IgD-negative memory B cell (primary cell): ENCODE measurements at regions not wholly inside any gene's neighbourhood (a gene's known extent, or its start where the extent isn't known, plus 50 kb on each side); places are given as distances from the start of the nearest gene placed in this dataset.
A peak's percentile ranks its signal among the peaks of the same experiment; 100 is the strongest.

ENCODE experiments used
- H3K27ac Mint-ChIP-seq, 3 donors: one replicate each; pipeline ENCODE4 v1.8.0; 2020 to 2022; ENCODE audit warnings: mild to moderate bottlenecking in 3 of 3, mixed read lengths in 3 of 3, moderate library complexity in 1 of 3
- H3K27me3 Mint-ChIP-seq: one replicate; pipeline ENCODE4 v1.8.0; 2021; ENCODE audit warnings: mixed read lengths
- H3K36me3 Mint-ChIP-seq: one replicate; pipeline ENCODE4 v1.8.0; 2020; ENCODE audit warnings: mild to moderate bottlenecking, mixed read lengths
- H3K4me1 Mint-ChIP-seq, 3 donors: one replicate each; pipeline ENCODE4 v1.8.0; 2020 to 2022; ENCODE audit warnings: mixed read lengths in 3 of 3, mild to moderate bottlenecking in 1 of 3
- H3K4me3 Mint-ChIP-seq, 4 donors: one replicate each; pipeline ENCODE4 v1.8.0; 2020 to 2022; ENCODE audit warnings: mild to moderate bottlenecking in 4 of 4, mixed read lengths in 4 of 4, moderate library complexity in 3 of 4
- H3K9me3 Mint-ChIP-seq, 3 donors: one replicate each; pipeline ENCODE4 v1.8.0; 2020 to 2021; ENCODE audit warnings: mixed read lengths in 3 of 3, mild to moderate bottlenecking in 1 of 3

GRCh38 chr2:136062066-136062837 is 55.7 kb downstream of the CXCR4 start:
- Mint-ChIP-seq H3K27me3 (no peaks in the 10 kb centered on the region), H3K27ac (no peak overlapping the region), H3K4me3 (no peak overlapping the region), H3K36me3 (no peaks in the 10 kb centered on the region), H3K9me3 (peaks cover 0 to 2% (median 0%) of the 10 kb centered on the region in 3 donors), H3K4me1 (peaks cover 17 to 41% (median 28%) of the 10 kb centered on the region in 3 donors)

DNA sequence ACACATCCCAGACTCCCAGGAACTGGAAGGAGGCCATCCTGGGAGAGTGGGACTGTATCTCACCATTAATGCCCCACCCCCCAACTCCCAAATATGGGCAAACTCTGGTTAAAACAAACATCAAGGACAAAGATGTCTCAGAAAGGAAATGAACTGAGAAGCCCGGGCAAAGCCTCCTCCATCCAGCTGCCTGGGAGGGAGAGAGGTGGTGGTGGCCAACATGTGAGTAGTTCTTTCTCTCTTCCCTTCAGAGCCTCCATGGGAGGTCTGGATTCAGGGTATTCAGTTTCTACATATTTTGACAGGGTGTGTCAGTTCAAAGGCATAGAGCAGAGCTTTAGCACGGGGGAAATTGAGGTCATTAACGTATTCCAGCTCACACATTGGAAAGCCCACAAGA is 57.5 kb downstream of the CXCR4 start:
- Mint-ChIP-seq H3K4me1 (peaks cover 31 to 58% (median 44%) of the 10 kb centered on the region in 3 donors), H3K27ac (peak overlapping the region in 1 of 3 donors; percentile 53), H3K27me3 (no peaks in the 10 kb centered on the region), H3K4me3 (no peak overlapping the region), H3K9me3 (peaks cover 0 to 2% (median 0%) of the 10 kb centered on the region in 3 donors), H3K36me3 (no peaks in the 10 kb centered on the region)

DNA sequence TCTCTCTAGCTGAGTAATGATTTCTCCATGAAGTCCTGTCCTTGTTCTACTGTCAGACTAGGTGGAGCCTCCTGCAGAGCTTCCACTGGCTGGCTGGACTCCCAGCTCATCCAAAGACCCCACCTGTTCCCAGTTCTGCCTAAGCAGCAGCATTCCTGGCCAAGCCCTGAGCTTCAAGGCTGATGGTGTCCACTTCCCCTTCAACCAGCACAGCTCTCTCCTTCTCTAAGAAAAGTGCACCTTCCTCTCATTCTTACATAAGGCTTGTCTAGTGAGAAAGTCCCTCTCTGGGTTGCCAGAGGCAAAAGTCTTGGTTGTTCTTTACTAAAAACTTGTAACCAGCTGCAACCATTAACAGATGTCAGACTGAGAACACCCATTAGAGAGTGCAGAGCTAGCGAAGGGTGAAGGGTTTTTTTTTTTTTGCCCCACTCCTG is 58.9 kb downstream of the CXCR4 start:
- peaks cover 31 to 60% (median 44%) of the 10 kb centered on the region in 3 donors for H3K4me1 Mint-ChIP-seq
- no peak overlapping the region for H3K4me3 Mint-ChIP-seq
- H3K36me3 Mint-ChIP-seq: no peaks in the 10 kb centered on the region

GRCh38 chr2:136058262-136058661 is 59.7 kb downstream of the CXCR4 start:
- no peak overlapping the region for H3K27ac Mint-ChIP-seq
- no peaks in the 10 kb centered on the region for H3K36me3 Mint-ChIP-seq
- H3K9me3 Mint-ChIP-seq: peaks cover 0 to 2% (median 0%) of the 10 kb centered on the region in 3 donors
- peak overlapping the region in 1 of 4 donors; percentile 91 for H3K4me3 Mint-ChIP-seq
- H3K27me3 Mint-ChIP-seq: no peaks in the 10 kb centered on the region
- H3K4me1 Mint-ChIP-seq: peaks cover 28 to 60% (median 41%) of the 10 kb centered on the region in 3 donors

More for the DNA sequence above, 58.9 kb downstream of the CXCR4 start:
- Mint-ChIP-seq H3K27me3 (no peaks in the 10 kb centered on the region), H3K27ac (peak overlapping the region in 1 of 3 donors; percentile 52), H3K9me3 (peaks cover 0 to 2% (median 0%) of the 10 kb centered on the region in 3 donors)

DNA sequence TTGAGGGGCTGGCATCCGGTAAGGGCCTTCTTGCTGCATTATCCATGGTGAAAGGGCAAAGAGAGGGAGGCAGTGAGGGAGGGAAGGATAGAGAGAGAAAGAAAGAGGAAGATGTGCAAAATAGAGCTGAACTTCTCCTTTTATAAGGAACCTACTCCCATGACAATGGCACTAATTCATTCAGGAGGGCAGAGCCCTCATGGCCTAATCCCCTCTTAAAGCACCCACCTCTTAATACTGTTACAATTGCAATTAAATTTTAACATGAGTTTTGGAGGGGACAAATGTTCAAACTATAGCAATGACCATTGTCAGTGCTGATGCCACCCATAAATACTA is 60.2 kb downstream of the CXCR4 start:
- H3K36me3 Mint-ChIP-seq: no peaks in the 10 kb centered on the region
- peak overlapping the region in 1 of 3 donors; percentile 21 for H3K27ac Mint-ChIP-seq
- peak overlapping the region in 2 of 4 donors; percentile 1 to 91 for H3K4me3 Mint-ChIP-seq
- peaks cover 0 to 2% (median 0%) of the 10 kb centered on the region in 3 donors for H3K9me3 Mint-ChIP-seq
- peaks cover 30 to 62% (median 43%) of the 10 kb centered on the region in 3 donors for H3K4me1 Mint-ChIP-seq
- H3K27me3 Mint-ChIP-seq: no peaks in the 10 kb centered on the region

DNA sequence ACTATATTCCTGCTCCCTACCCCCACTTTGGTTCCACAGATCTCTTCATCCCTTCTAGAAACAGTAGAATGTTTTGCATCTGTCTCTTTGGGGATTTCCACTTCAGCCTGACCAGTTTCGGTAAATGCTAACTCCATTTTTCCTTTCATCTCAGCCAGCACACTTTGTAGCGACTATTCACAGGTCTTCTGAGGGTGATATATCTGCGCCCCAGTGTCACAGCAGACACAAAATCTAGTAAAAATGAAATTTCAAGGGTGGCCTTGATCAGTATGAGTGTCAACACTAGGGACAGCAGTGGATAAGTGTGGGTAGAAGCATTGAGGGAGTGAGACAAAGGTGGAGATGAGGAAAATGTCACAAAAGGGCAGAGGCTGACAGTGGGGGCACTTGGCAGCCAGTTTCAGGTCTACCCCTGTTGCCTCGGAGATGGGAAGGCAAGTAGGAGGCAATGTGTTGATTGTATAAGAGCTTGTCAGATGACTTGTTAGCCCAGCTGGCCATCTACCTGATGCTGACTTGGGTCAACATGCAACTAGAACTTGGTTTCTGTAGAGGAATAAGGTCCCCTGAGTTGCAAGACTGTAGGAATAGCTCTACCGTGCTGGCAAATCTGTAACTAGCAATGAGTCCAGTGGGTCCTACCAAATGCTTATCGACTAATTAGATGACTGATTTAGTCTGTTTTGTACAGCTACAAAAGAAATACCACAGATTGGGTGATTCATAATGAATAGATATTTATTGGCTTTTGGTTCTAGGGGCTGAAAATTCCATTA is 60.7 kb downstream of the CXCR4 start:
- H3K4me3 Mint-ChIP-seq: peak overlapping the region in 3 of 4 donors; percentile 27 to 91 (median 51)
- peaks cover 0 to 2% (median 0%) of the 10 kb centered on the region in 3 donors for H3K9me3 Mint-ChIP-seq
- H3K36me3 Mint-ChIP-seq: no peaks in the 10 kb centered on the region
- H3K27ac Mint-ChIP-seq: peak overlapping the region; percentile 1 to 88 (median 69)
- H3K4me1 Mint-ChIP-seq: peaks cover 35 to 62% (median 47%) of the 10 kb centered on the region in 3 donors
- H3K27me3 Mint-ChIP-seq: no peaks in the 10 kb centered on the region

GRCh38 chr2:136055929-136056688 is 61.8 kb downstream of the CXCR4 start:
- peaks cover 46 to 71% (median 53%) of the 10 kb centered on the region in 3 donors for H3K4me1 Mint-ChIP-seq
- peak overlapping the region in 1 of 4 donors; percentile 91 for H3K4me3 Mint-ChIP-seq

DNA sequence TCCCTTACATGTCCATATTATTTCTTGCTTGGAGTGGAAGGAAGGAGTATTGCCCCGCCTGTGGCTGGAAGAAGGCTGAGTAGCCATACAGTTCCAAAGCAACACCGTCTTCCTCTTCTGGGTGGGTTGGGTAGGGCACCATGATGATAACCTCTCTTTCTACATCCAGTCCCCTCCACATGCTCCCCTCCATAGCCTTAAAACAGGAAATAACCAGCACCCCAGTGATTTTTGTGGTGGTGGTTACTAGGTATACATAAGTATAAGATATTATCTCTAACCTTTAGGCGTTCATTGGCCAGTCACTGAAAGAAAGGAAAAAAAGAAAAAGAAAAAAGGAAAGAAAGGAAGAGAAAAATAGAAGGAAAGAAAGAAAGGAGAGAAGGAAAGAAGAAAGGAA is 63.1 kb downstream of the CXCR4 start:
- Mint-ChIP-seq H3K9me3 (no peaks in the 10 kb centered on the region), H3K4me1 (peaks cover 53 to 72% (median 57%) of the 10 kb centered on the region in 3 donors), H3K27ac (no peak overlapping the region), H3K4me3 (peak overlapping the region in 1 of 4 donors; percentile 49), H3K36me3 (no peaks in the 10 kb centered on the region), H3K27me3 (no peaks in the 10 kb centered on the region)

More at GRCh38 chr2:136055929-136056688, 61.8 kb downstream of the CXCR4 start:
- Mint-ChIP-seq H3K27ac (peak overlapping the region in 1 of 3 donors; percentile 1), H3K27me3 (no peaks in the 10 kb centered on the region), H3K9me3 (no peaks in the 10 kb centered on the region), H3K36me3 (no peaks in the 10 kb centered on the region)

GRCh38 chr2:136052369-136053362 is 65.3 kb downstream of the CXCR4 start:
- Mint-ChIP-seq H3K4me1 (peaks cover 47 to 57% (median 52%) of the 10 kb centered on the region in 3 donors), H3K27ac (peak overlapping the region in 2 of 3 donors; percentile 17 to 65), H3K9me3 (no peaks in the 10 kb centered on the region), H3K4me3 (peak overlapping the region in 2 of 4 donors; percentile 6 to 61), H3K27me3 (no peaks in the 10 kb centered on the region), H3K36me3 (no peaks in the 10 kb centered on the region)

- Mint-ChIP-seq H3K9me3 (no peaks in the 10 kb centered on the region), H3K4me1 (peaks cover 38 to 49% (median 43%) of the 10 kb centered on the region in 3 donors), H3K36me3 (no peaks in the 10 kb centered on the region), H3K27me3 (no peaks in the 10 kb centered on the region), H3K4me3 (peak overlapping the region in 2 of 4 donors; percentile 11 to 14), H3K27ac (peak overlapping the region in 1 of 3 donors; percentile 13)
Measured at GRCh38 chr2:136051725-136052048, 66.3 kb upstream of the DARS1 start.

GRCh38 chr2:136051001-136051724 is 65.7 kb upstream of the DARS1 start:
- no peaks in the 10 kb centered on the region for H3K27me3 Mint-ChIP-seq
- no peaks in the 10 kb centered on the region for H3K36me3 Mint-ChIP-seq
- H3K4me3 Mint-ChIP-seq: peak overlapping the region in 1 of 4 donors; percentile 65

GRCh38 chr2:136049991-136050920 is 64.8 kb upstream of the DARS1 start:
- H3K36me3 Mint-ChIP-seq: no peaks in the 10 kb centered on the region
- H3K4me3 Mint-ChIP-seq: peak overlapping the region in 1 of 4 donors; percentile 65
- H3K4me1 Mint-ChIP-seq: peaks cover 31 to 42% (median 32%) of the 10 kb centered on the region in 3 donors
- H3K9me3 Mint-ChIP-seq: peaks cover 0 to 4% (median 0%) of the 10 kb centered on the region in 3 donors
- H3K27me3 Mint-ChIP-seq: no peaks in the 10 kb centered on the region
- H3K27ac Mint-ChIP-seq: no peak overlapping the region

More at GRCh38 chr2:136051001-136051724, 65.7 kb upstream of the DARS1 start:
- Mint-ChIP-seq H3K9me3 (peaks cover 0 to 4% (median 0%) of the 10 kb centered on the region in 3 donors), H3K4me1 (peaks cover 38 to 49% (median 39%) of the 10 kb centered on the region in 3 donors), H3K27ac (peak overlapping the region in 1 of 3 donors; percentile 33)
